H1 (cell line): ENCODE measurements at regions not wholly inside any gene's neighbourhood (a gene's known extent, or its start where the extent isn't known, plus 50 kb on each side); places are given as distances from the start of the nearest gene placed in this dataset.

ENCODE experiments used
- CTCF ChIA-PET: fragments of 300-600 bp; sonication (Branson Sonifier 250); formaldehyde crosslinking; loops from one replicate; lab custom pipeline; 2021; ENCODE audit not compliant: partially characterized antibody; lab: Charles Lee
- POLR2A ChIA-PET: fragments of 300-600 bp; sonication (Branson Sonifier 250); formaldehyde crosslinking; loops from one replicate; lab custom pipeline; 2021; ENCODE audit warnings: inconsistent platforms; ENCODE audit not compliant: partially characterized antibody; lab: Charles Lee
- DNase-seq, 2 experiments: peaks; one replicate each; pipeline versions ENCODE4 v3.0.0 to v3.0.0-alpha.2; 2010 to 2022; ENCODE audit warnings: low spot score in 2 of 2, low read depth in 1 of 2, mixed read lengths in 1 of 2
- FAIRE-seq: peaks from 2 replicates; lab custom pipeline; 2011; peaks lifted over from hg19 to GRCh38; lab: Jason Lieb, UNC
- H2AFZ ChIP-seq: 2 replicates; pipeline ENCODE4 v1.8.1; 2012; ENCODE audit warnings: low read length, inconsistent platforms
- H2AK5ac ChIP-seq: 2 replicates; pipeline ENCODE4 v1.6.1; 2013; ENCODE audit warnings: low read depth, low read length
- H2BK120ac ChIP-seq: replicated peaks from 2 replicates; pipeline ENCODE3; 2013; ENCODE audit warnings: low read depth, low read length, inconsistent platforms
- H2BK12ac ChIP-seq: 2 replicates; pipeline ENCODE4 v1.6.1; 2013; ENCODE audit warnings: low read depth, low read length
- H2BK15ac ChIP-seq: 2 replicates; pipeline ENCODE4 v1.6.1; 2013; ENCODE audit warnings: low read length
- H2BK20ac ChIP-seq: 2 replicates; pipeline ENCODE4 v1.6.1; 2013; ENCODE audit warnings: low read length
- H2BK5ac ChIP-seq: 2 replicates; pipeline ENCODE4 v1.6.1; 2013; ENCODE audit warnings: low read depth, low read length
- H3K14ac ChIP-seq: 2 replicates; pipeline ENCODE4 v1.6.1; 2013; ENCODE audit warnings: inconsistent platforms; ENCODE audit not compliant: insufficient read length
- H3K18ac ChIP-seq: 2 replicates; pipeline ENCODE4 v1.6.1; 2013; ENCODE audit warnings: low read length; ENCODE audit errors: extremely low read depth
- H3K23ac ChIP-seq: 2 replicates; pipeline ENCODE4 v1.6.1; 2013; ENCODE audit warnings: inconsistent platforms; ENCODE audit not compliant: insufficient read length
- H3K23me2 ChIP-seq: 2 replicates; pipeline ENCODE4 v1.6.1; 2013; ENCODE audit warnings: low read depth, low read length
- H3K27ac ChIP-seq: 2 replicates; pipeline ENCODE4 v1.6.1; 2011; ENCODE audit warnings: low read depth, low read length, inconsistent platforms
- H3K27me3 ChIP-seq, 4 experiments: replicated peaks in 1 of 4; 1 replicate in 1 of 4; 2 replicates in 3 of 4; pipeline versions ENCODE4 v1.6.1 to v1.8.1; 2011 to 2013; ENCODE audit warnings: low read length in 3 of 4, mild to moderate bottlenecking in 3 of 4, inconsistent platforms in 2 of 4, mixed read lengths in 2 of 4, moderate library complexity in 1 of 4; ENCODE audit not compliant: control insufficient read depth in 3 of 4, insufficient read depth in 3 of 4; ENCODE audit errors: extremely low read depth in 1 of 4
- H3K36me3 ChIP-seq, 4 experiments: 2 replicates each; pipeline versions ENCODE4 v1.6.1 to v1.8.1; 2011 to 2013; ENCODE audit warnings: mild to moderate bottlenecking in 4 of 4, low read length in 3 of 4, moderate library complexity in 2 of 4, control low read depth in 1 of 4, inconsistent platforms in 1 of 4; ENCODE audit not compliant: insufficient read depth in 4 of 4, control insufficient read depth in 2 of 4
- H3K4ac ChIP-seq: replicated peaks from 2 replicates; pipeline ENCODE3; 2013; ENCODE audit warnings: low read length, low read depth, mixed read lengths, inconsistent platforms; ENCODE audit not compliant: insufficient read length
- H3K4me1 ChIP-seq, 4 experiments: replicated peaks in 1 of 4; 1 replicate in 1 of 4; 2 replicates in 3 of 4; pipeline versions ENCODE4 v1.6.1 to v1.8.1; 2011 to 2013; ENCODE audit warnings: low read length in 3 of 4, inconsistent platforms in 2 of 4, mixed read lengths in 1 of 4; ENCODE audit not compliant: insufficient read depth in 4 of 4, control insufficient read depth in 3 of 4
- H3K4me2 ChIP-seq, 2 experiments: 2 replicates each; pipeline versions ENCODE4 v1.6.1 to v1.8.1; 2011 to 2013; ENCODE audit warnings: low read depth in 2 of 2, low read length in 2 of 2, control low read depth in 1 of 2, inconsistent platforms in 1 of 2, mild to moderate bottlenecking in 1 of 2; ENCODE audit not compliant: insufficient read depth in 1 of 2
- H3K4me3 ChIP-seq, 4 experiments: fragments of 200-600, 300-600 bp in 1 of 4; sonication (generic), shearing (Covaris generic), sonication (Bioruptor Twin) in 1 of 4; 2 replicates each; pipeline versions ENCODE4 v1.5.1 to v1.8.1; 2011 to 2016; ENCODE audit warnings: low read length in 4 of 4, low read depth in 3 of 4, control low read depth in 2 of 4, inconsistent platforms in 2 of 4, mild to moderate bottlenecking in 2 of 4, mixed read lengths in 1 of 4, moderate library complexity in 1 of 4; ENCODE audit not compliant: insufficient read depth in 2 of 4; ENCODE audit errors: extremely low read depth in 1 of 4
- H3K56ac ChIP-seq: replicated peaks from 2 replicates; pipeline ENCODE3; 2013; ENCODE audit warnings: low read depth, mild to moderate bottlenecking, mixed read lengths, low read length, inconsistent platforms; ENCODE audit not compliant: insufficient read length
- H3K79me1 ChIP-seq: 2 replicates; pipeline ENCODE4 v1.6.1; 2013; ENCODE audit warnings: low read depth, low read length, control low read depth
- H3K79me2 ChIP-seq, 2 experiments: 2 replicates each; pipeline versions ENCODE4 v1.6.1 to v1.8.1; 2012 to 2013; ENCODE audit warnings: low read length in 2 of 2, mild to moderate bottlenecking in 2 of 2, inconsistent platforms in 1 of 2; ENCODE audit not compliant: insufficient read depth in 2 of 2, control insufficient read depth in 1 of 2
- H3K9ac ChIP-seq, 4 experiments: replicated peaks in 1 of 4; 1 replicate in 1 of 4; 2 replicates in 3 of 4; pipeline versions ENCODE4 v1.6.1 to v1.8.1; 2011 to 2013; ENCODE audit warnings: low read depth in 3 of 4, low read length in 3 of 4, control low read depth in 2 of 4, mild to moderate bottlenecking in 2 of 4, moderate library complexity in 2 of 4, inconsistent platforms in 1 of 4; ENCODE audit errors: extremely low read depth in 1 of 4
- H3K9me3 ChIP-seq, 2 experiments: 2 replicates each; pipeline versions ENCODE4 v1.6.1 to v1.8.1; 2012 to 2013; ENCODE audit warnings: mild to moderate bottlenecking in 2 of 2, moderate library complexity in 2 of 2, control low read depth in 1 of 2, inconsistent platforms in 1 of 2, low read depth in 1 of 2, low read length in 1 of 2, mixed read lengths in 1 of 2; ENCODE audit not compliant: insufficient read depth in 2 of 2
- H4K20me1 ChIP-seq, 2 experiments: replicated peaks in 1 of 2; 2 replicates each; pipeline versions ENCODE3 to v1.8.1; 2011 to 2013; ENCODE audit warnings: inconsistent platforms in 2 of 2, low read length in 2 of 2, mild to moderate bottlenecking in 1 of 2; ENCODE audit not compliant: insufficient read depth in 2 of 2, control insufficient read depth in 1 of 2
- H4K5ac ChIP-seq: 2 replicates; pipeline ENCODE4 v1.6.1; 2013; ENCODE audit warnings: low read length, low read depth, mixed read lengths, inconsistent platforms; ENCODE audit not compliant: insufficient read length
- H4K8ac ChIP-seq: 2 replicates; pipeline ENCODE4 v1.8.0; 2013; ENCODE audit warnings: mild to moderate bottlenecking, moderate library complexity, low read length, inconsistent platforms; ENCODE audit not compliant: insufficient read depth; ENCODE audit errors: extremely low read depth
- H4K91ac ChIP-seq: replicated peaks from 2 replicates; pipeline ENCODE3; 2013; ENCODE audit warnings: low read length, mixed read lengths, inconsistent platforms; ENCODE audit not compliant: insufficient read length
- EP300 ChIP-seq, 2 experiments: IDR thresholded peaks; 1 replicate in 1 of 2; 2 replicates in 1 of 2; pipeline ENCODE4 v1.6.1; 2011 to 2012; ENCODE audit warnings: low read depth in 2 of 2, low read length in 2 of 2, mild to moderate bottlenecking in 2 of 2, borderline replicate concordance in 1 of 2, inconsistent platforms in 1 of 2, moderate library complexity in 1 of 2
- HDAC6 ChIP-seq: IDR thresholded peaks from one replicate; pipeline ENCODE4 v1.7.1; 2012; ENCODE audit warnings: low read depth, mild to moderate bottlenecking, inconsistent platforms, low read length, moderate library complexity
- SP2 ChIP-seq: IDR thresholded peaks from 2 replicates; pipeline ENCODE4 v1.6.1; 2012; ENCODE audit warnings: mild to moderate bottlenecking, low read length, inconsistent platforms
- SP4 ChIP-seq: IDR thresholded peaks from 2 replicates; pipeline ENCODE4 v1.6.1; 2012; ENCODE audit warnings: low read length, inconsistent platforms
- TAF7 ChIP-seq: optimal IDR thresholded peaks from 2 replicates; pipeline ENCODE3; 2011; ENCODE audit warnings: low read depth, mild to moderate bottlenecking, inconsistent platforms, low read length, moderate library complexity, borderline replicate concordance
- USF2 ChIP-seq: IDR thresholded peaks from 2 replicates; pipeline ENCODE4 v1.6.1; 2011; ENCODE audit warnings: low read length, improper control_type of control experiment
- WGBS, 2 experiments: shearing (Covaris generic) in 1 of 2; methylation state at CpG; one replicate each; pipeline versions ENCODE4 v1.1.6 to v1.1.7; 2013 to 2015; ENCODE audit warnings: low lambda C conversion rate in 2 of 2, mixed read lengths in 2 of 2, inconsistent platforms in 1 of 2, low coverage in 1 of 2, missing lambda C conversion rate in 1 of 2; ENCODE audit not compliant: insufficient replicate concordance in 2 of 2, insufficient coverage in 1 of 2, insufficient read length in 1 of 2; ENCODE audit errors: extremely low coverage in 1 of 2, missing lambda C conversion rate in 1 of 2; 5-methylcytosine and 5-hydroxymethylcytosine counted together

GRCh38 chr21:19759836-19760235, 1238.4 kb upstream of the NCAM2 start:
- no peaks in the 10 kb centered on the region; the same call in 1 of the 2 replicates for H3K23me2 ChIP-seq
- no peaks in the 10 kb centered on the region for H3K79me2 ChIP-seq
- H3K79me1 ChIP-seq = no peaks in the 10 kb centered on the region
- DNase-seq (no peak), FAIRE-seq (no peak)
- no peak overlapping the region for H3K14ac ChIP-seq
- no peak overlapping the region for H3K4ac ChIP-seq
- no peak overlapping the region for H3K9ac ChIP-seq
- no peak overlapping the region for H3K4me3 ChIP-seq
- no peak overlapping the region for H2BK12ac ChIP-seq
- H3K36me3 ChIP-seq = no peaks in the 10 kb centered on the region
- no peak overlapping the region for H2BK20ac ChIP-seq
- H4K91ac ChIP-seq = no peak overlapping the region
- no peak overlapping the region for H4K8ac ChIP-seq
- H2AK5ac ChIP-seq = no peak overlapping the region
- TF ChIP-seq SP4 (no peak), HDAC6 (no peak), USF2 (no peak), SP2 (no peak), EP300 (IDR thresholded peaks at IDR 0.05; ENCODE audit: borderline replicate concordance in 1 of 2, low read depth in 2 of 2, low read length in 2 of 2) (no peak), TAF7 (no peak)
- ChIA-PET CTCF (no interaction called here), POLR2A (no interaction called here)
- H2BK15ac ChIP-seq = no peak overlapping the region
- H3K18ac ChIP-seq = no peak overlapping the region
- H3K27ac ChIP-seq = no peak overlapping the region
- peak overlapping the region; percentile 73; the same call in 1 of the 2 replicates for H2AFZ ChIP-seq
- H3K27me3 ChIP-seq = no peaks in the 10 kb centered on the region
- H4K5ac ChIP-seq = no peak overlapping the region
- H3K9me3 ChIP-seq = no peaks in the 10 kb centered on the region
- no peak overlapping the region for H3K56ac ChIP-seq
- WGBS, 2 experiments = 93% methylated on average over 19 of the region's 19 CpGs; no CpG with 5 or more reads in 1 of the 2 experiments
- H4K20me1 ChIP-seq = no peaks in the 10 kb centered on the region
- H3K23ac ChIP-seq = no peak overlapping the region
- H2BK120ac ChIP-seq = no peak overlapping the region
- H3K4me1 ChIP-seq = no peaks in the 10 kb centered on the region
- H3K4me2 ChIP-seq = no peak overlapping the region
- no peak overlapping the region for H2BK5ac ChIP-seq
